ENCODE measurements at regions not wholly inside any gene's neighbourhood (a gene's known extent, or its start where the extent isn't known, plus 50 kb on each side); places are given as distances from the start of the nearest gene placed in this dataset.

DNA sequence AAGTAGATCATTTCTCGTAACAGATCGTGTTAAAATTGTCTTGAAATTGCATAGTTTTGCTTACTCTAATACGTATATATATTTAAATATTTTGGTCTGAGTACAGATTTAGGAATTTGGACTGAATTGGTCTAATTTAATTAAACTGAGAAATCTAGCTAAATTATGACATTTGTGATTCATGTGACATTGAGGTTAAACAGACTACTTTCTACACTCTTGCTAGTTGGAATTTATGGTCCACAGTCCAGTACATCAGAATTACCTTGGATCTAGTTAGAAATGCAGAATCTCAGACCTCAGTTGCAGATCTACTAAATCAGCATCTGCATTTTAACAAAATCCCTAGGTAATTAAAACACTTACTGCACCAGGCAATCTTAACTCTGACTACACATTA is 609.7 kb upstream of the GOLIM4 start:
- TF ChIP-seq, protein P1, sequence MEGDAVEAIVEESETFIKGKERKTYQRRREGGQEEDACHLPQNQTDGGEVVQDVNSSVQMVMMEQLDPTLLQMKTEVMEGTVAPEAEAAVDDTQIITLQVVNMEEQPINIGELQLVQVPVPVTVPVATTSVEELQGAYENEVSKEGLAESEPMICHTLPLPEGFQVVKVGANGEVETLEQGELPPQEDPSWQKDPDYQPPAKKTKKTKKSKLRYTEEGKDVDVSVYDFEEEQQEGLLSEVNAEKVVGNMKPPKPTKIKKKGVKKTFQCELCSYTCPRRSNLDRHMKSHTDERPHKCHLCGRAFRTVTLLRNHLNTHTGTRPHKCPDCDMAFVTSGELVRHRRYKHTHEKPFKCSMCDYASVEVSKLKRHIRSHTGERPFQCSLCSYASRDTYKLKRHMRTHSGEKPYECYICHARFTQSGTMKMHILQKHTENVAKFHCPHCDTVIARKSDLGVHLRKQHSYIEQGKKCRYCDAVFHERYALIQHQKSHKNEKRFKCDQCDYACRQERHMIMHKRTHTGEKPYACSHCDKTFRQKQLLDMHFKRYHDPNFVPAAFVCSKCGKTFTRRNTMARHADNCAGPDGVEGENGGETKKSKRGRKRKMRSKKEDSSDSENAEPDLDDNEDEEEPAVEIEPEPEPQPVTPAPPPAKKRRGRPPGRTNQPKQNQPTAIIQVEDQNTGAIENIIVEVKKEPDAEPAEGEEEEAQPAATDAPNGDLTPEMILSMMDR (IDR thresholded peaks at IDR 0.05): no peak
- no peak for TF ChIP-seq POLR2A (IDR thresholded peaks at IDR 0.05)
- no peak for TF ChIP-seq EP300 (IDR thresholded peaks at IDR 0.05)

Data from ovary (tissue), 3 donors.